T-cell (primary cell): ENCODE measurements at regions not wholly inside any gene's neighbourhood (a gene's known extent, or its start where the extent isn't known, plus 50 kb on each side); places are given as distances from the start of the nearest gene placed in this dataset.
A peak's percentile ranks its signal among the peaks of the same experiment; 100 is the strongest.

Experiments
- ATAC-seq, 4 experiments: fragments of 200-7000 bp in 3 of 4; fragments of 150-1000 bp in 1 of 4; cut with Tn5 transposase; replicated peaks in 1 of 4; 1 replicate in 3 of 4; 2 replicates in 1 of 4; pipeline ENCODE4 v1.10.0; 2021; ENCODE audit warnings: moderate library complexity in 3 of 4, mild to moderate bottlenecking in 2 of 4, moderate number of reproducible peaks in 1 of 4
- CTCF ChIA-PET, 2 donors: fragments of 300-600 bp; sonication (Branson Sonifier 250); formaldehyde crosslinking; loops; one replicate each; lab custom pipeline; 2022; ENCODE audit warnings: antibody characterized with exemption in 2 of 2; lab: Charles Lee
- POLR2A ChIA-PET, 2 donors: fragments of 300-600 bp; sonication (Branson Sonifier 250); formaldehyde crosslinking; loops; one replicate each; lab custom pipeline; 2022; ENCODE audit warnings: antibody characterized with exemption in 2 of 2; lab: Charles Lee
- DNase-seq, 35 experiments: peaks; one replicate each; pipeline versions ENCODE4 v3.0.0 to v3.0.0-alpha.2; 2013 to 2023
- H3K27ac ChIP-seq: one replicate; pipeline ENCODE4 v1.5.1; 2013; ENCODE audit warnings: low read length
- H3K27me3 ChIP-seq, 2 experiments: replicated peaks in 1 of 2; 1 replicate in 1 of 2; 2 replicates in 1 of 2; pipeline versions ENCODE4 v1.6.1 to v1.7.0; 2013; ENCODE audit warnings: low read length in 1 of 2, mixed read lengths in 1 of 2; ENCODE audit not compliant: control insufficient read depth in 2 of 2, insufficient read depth in 2 of 2; ENCODE audit errors: extremely low read depth in 1 of 2
- H3K36me3 ChIP-seq, 2 donors: 1 replicate in 1 of 2; 2 replicates in 1 of 2; pipeline versions ENCODE4 v1.6.1 to v1.7.0; 2013; ENCODE audit warnings: low read length in 1 of 2; ENCODE audit not compliant: control insufficient read depth in 2 of 2, insufficient read depth in 1 of 2; ENCODE audit errors: extremely low read depth in 1 of 2
- H3K4me1 ChIP-seq, 2 experiments: 1 replicate in 1 of 2; 2 replicates in 1 of 2; pipeline versions ENCODE4 v1.6.1 to v1.7.0; 2013; ENCODE audit warnings: low read length in 2 of 2, mixed read lengths in 1 of 2; ENCODE audit not compliant: insufficient read depth in 2 of 2, control insufficient read depth in 1 of 2; ENCODE audit errors: extremely low read depth in 1 of 2
- H3K4me3 ChIP-seq, 2 donors: 1 replicate in 1 of 2; 2 replicates in 1 of 2; pipeline versions ENCODE4 v1.5.1 to v1.7.0; 2013; ENCODE audit warnings: mild to moderate bottlenecking in 2 of 2, low read length in 1 of 2, moderate library complexity in 1 of 2; ENCODE audit not compliant: control insufficient read depth in 1 of 2; ENCODE audit errors: extremely low read depth in 1 of 2
- H3K9me3 ChIP-seq: 2 replicates; pipeline ENCODE4 v1.7.0; 2013
- H3K27ac Mint-ChIP-seq, 2 donors: one replicate each; pipeline ENCODE4 v1.8.0; 2020 to 2021; ENCODE audit warnings: mild to moderate bottlenecking in 2 of 2, mixed read lengths in 2 of 2
- H3K27me3 Mint-ChIP-seq, 2 donors: one replicate each; pipeline ENCODE4 v1.8.0; 2021 to 2022; ENCODE audit warnings: mixed read lengths in 2 of 2
- H3K36me3 Mint-ChIP-seq: one replicate; pipeline ENCODE4 v1.8.0; 2021; ENCODE audit warnings: mixed read lengths
- H3K4me1 Mint-ChIP-seq, 3 donors: one replicate each; pipeline ENCODE4 v1.8.0; 2020 to 2022; ENCODE audit warnings: mixed read lengths in 3 of 3, mild to moderate bottlenecking in 1 of 3
- H3K4me3 Mint-ChIP-seq, 3 donors: one replicate each; pipeline ENCODE4 v1.8.0; 2020 to 2022; ENCODE audit warnings: mild to moderate bottlenecking in 3 of 3, mixed read lengths in 3 of 3, moderate library complexity in 3 of 3
- H3K9me3 Mint-ChIP-seq, 3 donors: one replicate each; pipeline ENCODE4 v1.8.0; 2020 to 2022; ENCODE audit warnings: mixed read lengths in 3 of 3
- WGBS: methylation state at CpG from one replicate; pipeline ENCODE4 v1.1.5; 2013; ENCODE audit warnings: missing lambda C conversion rate; ENCODE audit not compliant: insufficient coverage; 5-methylcytosine and 5-hydroxymethylcytosine counted together

DNA sequence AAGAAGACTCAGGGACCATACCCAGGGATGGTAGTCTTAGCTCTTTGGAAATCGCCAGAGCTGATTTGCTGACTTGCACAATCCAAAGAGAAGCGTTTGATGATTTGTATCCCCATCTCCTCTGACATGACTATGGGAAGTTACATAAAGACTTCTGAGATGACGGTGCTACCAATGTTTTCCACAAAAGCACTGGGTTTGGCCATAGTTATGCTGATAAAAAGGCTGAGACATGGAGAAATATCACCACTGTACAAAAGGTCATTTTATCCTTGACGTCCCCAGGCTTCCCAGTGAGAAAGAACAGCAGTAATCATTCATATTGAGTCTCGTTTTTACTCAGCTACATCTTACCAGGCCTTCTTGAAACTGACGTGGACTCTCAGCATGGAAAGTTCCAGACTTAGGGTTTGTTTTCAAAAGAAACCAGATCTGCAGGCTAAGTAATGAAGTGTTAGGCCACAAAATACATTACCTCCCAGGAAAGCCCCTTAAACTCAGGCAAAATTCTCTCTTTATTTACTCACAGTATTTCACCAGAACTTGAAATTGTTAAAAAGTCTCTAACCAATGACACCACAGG lies 370.3 kb upstream of the JARID2 start:
- ChIA-PET CTCF (interaction anchor here (0.5 to 0.6 kb wide), 2 partner anchors 13 to 519 kb away, joined by 3 read pairs; no protein-coding TSS in a partner anchor), POLR2A (no interaction called here)
- Histone ChIP-seq H3K27ac (no peak overlapping the region), H3K27me3 (no peaks in the 10 kb centered on the region), H3K36me3 (no peaks in the 10 kb centered on the region), H3K4me3 (no peak overlapping the region), H3K9me3 (no peaks in the 10 kb centered on the region), H3K4me1 (peaks cover 15% of the 10 kb centered on the region in 2 experiments)
- DNase-seq (no peak), ATAC-seq (no peak)
- Mint-ChIP-seq H3K4me1 (peaks cover 34 to 39% (median 35%) of the 10 kb centered on the region in 3 donors), H3K4me3 (no peak overlapping the region), H3K36me3 (no peaks in the 10 kb centered on the region), H3K9me3 (no peaks in the 10 kb centered on the region), H3K27ac (peak overlapping the region; percentile 53), H3K27me3 (no peaks in the 10 kb centered on the region)
- WGBS: 20% methylated on average over 1 of the region's 6 CpGs

DNA sequence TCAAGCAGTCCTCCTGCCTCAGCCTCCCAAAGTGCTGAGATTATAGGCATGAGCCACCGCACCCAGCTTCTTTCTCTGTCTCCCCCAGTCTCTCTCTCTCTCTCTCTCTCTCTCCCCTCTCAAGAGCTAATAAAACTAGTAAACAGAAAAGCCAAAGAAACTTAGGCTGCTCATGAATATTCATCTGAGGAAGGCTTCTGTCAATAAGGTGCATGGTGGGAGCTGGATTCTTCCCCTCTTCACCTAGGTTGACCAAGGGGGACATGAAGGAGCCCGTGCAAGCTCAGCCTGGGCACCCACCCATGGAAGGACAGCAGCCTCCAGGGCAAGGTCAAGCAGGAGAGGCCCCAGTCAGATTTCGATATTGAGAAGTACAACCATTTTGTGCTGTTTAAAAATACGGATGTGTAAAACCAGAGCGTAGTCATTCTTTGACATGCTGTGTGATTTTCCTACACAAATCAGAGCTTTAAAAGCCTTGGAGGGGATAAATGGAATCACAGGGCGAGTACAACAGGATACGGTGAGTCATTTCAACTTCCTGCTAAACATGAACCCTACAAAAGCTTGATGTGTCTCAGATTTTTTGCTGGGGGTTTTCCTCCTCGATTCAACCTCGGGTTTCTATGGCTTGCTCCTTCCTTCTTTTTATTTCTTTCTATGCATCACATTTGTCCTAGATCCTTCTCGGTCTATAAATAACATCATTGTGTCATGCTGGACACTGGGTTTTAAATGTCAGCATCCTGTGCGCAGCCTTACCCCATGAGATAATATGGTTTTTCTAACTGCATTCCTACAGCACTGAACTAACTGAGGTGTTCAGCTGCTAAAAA lies 368.9 kb upstream of the JARID2 start:
- Histone ChIP-seq H3K4me1 (peaks cover 15% of the 10 kb centered on the region in 2 experiments), H3K36me3 (no peaks in the 10 kb centered on the region), H3K27ac (peak overlapping the region; percentile 47), H3K9me3 (no peaks in the 10 kb centered on the region), H3K27me3 (no peaks in the 10 kb centered on the region), H3K4me3 (no peak overlapping the region)
- WGBS: 0% methylated on average over 3 of the region's 11 CpGs
- Mint-ChIP-seq H3K4me1 (peaks cover 34 to 39% (median 35%) of the 10 kb centered on the region in 3 donors), H3K36me3 (no peaks in the 10 kb centered on the region), H3K9me3 (no peaks in the 10 kb centered on the region), H3K4me3 (peak overlapping the region; percentile 57 to 67 (median 61)), H3K27ac (peak overlapping the region; percentile 87 to 88), H3K27me3 (no peaks in the 10 kb centered on the region)
- ChIA-PET CTCF (interaction anchor here in 1 of 2 donors (0.6 kb wide), 1 partner anchor 20 kb away, joined by 3 read pairs; no protein-coding TSS in a partner anchor), POLR2A (no interaction called here)
- DNase-seq: peak in 19 of 35 experiments; percentile 2 to 72 (median 13)
- ATAC-seq: peak; percentile 82 to 96 (median 92)

DNA sequence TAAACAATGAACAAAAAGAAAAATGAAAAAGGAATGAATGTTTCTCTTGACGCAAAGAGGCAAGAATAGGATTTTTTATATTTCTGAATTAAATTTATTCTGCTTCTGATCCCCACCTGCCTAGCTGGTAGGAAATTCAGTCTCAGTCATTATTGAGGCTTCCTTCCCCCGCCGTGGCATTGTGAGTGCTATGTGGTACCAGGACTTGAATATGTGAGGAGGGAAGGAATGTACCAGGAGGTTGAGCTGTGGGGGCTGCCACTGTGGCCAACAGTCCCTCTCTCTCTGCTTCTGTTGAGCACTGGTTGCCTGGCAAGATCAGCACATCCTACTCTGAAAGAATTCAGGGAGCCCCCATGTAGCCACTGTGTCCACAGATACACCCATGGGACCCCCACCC lies 368.1 kb upstream of the JARID2 start:
- Histone ChIP-seq H3K36me3 (no peaks in the 10 kb centered on the region), H3K4me3 (no peak overlapping the region), H3K27me3 (no peaks in the 10 kb centered on the region), H3K9me3 (no peaks in the 10 kb centered on the region), H3K27ac (no peak overlapping the region), H3K4me1 (peaks cover 15% of the 10 kb centered on the region in 2 experiments)
- peaks cover 31 to 38% (median 33%) of the 10 kb centered on the region in 3 donors for H3K4me1 Mint-ChIP-seq
- DNase-seq (no peak), ATAC-seq (no peak)
- H3K9me3 Mint-ChIP-seq: no peaks in the 10 kb centered on the region
- peak overlapping the region in 1 of 3 donors; percentile 67 for H3K4me3 Mint-ChIP-seq
- POLR2A ChIA-PET: no interaction called here
- WGBS: no CpG with 5 or more reads among the region's 3 CpGs
- no peaks in the 10 kb centered on the region for H3K36me3 Mint-ChIP-seq
- no peaks in the 10 kb centered on the region for H3K27me3 Mint-ChIP-seq
- peak overlapping the region; percentile 87 to 88 for H3K27ac Mint-ChIP-seq
- CTCF ChIA-PET: interaction anchor here in 1 of 2 donors (0.6 kb wide), 1 partner anchor 424 kb away, joined by 3 read pairs; no protein-coding TSS in a partner anchor

DNA sequence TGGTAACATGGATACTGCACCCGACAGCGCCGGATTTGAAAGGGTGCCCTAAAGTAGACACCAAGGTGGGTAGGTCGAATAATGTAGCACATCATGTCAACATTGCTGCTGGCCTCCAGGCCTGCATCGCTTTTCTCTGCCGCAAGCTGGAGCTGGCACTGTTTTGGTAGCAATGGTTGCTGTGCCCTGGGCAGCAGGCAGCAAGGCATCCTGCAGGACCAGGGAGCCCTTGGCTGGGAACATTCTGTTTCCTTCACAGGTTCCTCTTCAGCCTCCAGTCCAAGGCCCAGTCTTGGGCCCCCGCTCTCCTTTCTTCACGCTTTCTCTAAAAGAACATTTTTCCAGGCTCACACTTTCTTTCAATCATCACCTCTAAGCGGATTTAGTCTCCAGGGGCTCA lies 365.8 kb upstream of the JARID2 start:
- no peak overlapping the region for H3K27ac ChIP-seq
- no peaks in the 10 kb centered on the region for H3K36me3 ChIP-seq
- Mint-ChIP-seq H3K36me3 (no peaks in the 10 kb centered on the region), H3K27ac (no peak overlapping the region), H3K4me1 (peaks cover 26 to 31% (median 28%) of the 10 kb centered on the region in 3 donors), H3K27me3 (no peaks in the 10 kb centered on the region), H3K9me3 (no peaks in the 10 kb centered on the region), H3K4me3 (no peak overlapping the region)
- WGBS: over 99% methylated on average over 9 of the region's 9 CpGs
- POLR2A ChIA-PET: no interaction called here
- H3K4me3 ChIP-seq: no peak overlapping the region
- DNase-seq (no peak), ATAC-seq (no peak)
- peaks cover 15% of the 10 kb centered on the region in 2 experiments for H3K4me1 ChIP-seq
- no peaks in the 10 kb centered on the region for H3K27me3 ChIP-seq
- no peaks in the 10 kb centered on the region for H3K9me3 ChIP-seq
- CTCF ChIA-PET: no interaction called here

DNA sequence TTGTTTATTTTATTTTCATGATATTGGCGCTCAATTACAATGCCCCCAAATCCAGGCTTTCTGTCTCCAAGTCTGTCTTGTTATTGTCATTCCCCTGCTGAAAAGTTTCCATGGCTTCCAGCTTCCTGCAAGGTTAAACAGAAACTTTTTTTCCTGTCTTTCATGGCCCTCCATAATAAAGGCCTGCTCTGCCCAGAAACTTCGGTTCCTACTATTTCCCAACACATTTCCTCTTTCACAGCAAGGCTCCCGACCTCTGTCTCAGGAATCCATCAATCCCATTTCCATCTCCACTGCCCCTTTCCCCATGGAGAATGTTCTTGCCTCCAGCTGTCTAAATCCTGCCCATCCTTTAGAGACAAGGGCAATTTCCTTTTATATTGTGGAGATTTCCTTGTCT lies 365.2 kb upstream of the JARID2 start:
- 93% methylated on average over 2 of the region's 3 CpGs for WGBS
- Mint-ChIP-seq H3K4me3 (no peak overlapping the region), H3K27ac (no peak overlapping the region), H3K4me1 (peaks cover 23 to 26% (median 25%) of the 10 kb centered on the region in 3 donors), H3K36me3 (no peaks in the 10 kb centered on the region), H3K9me3 (no peaks in the 10 kb centered on the region), H3K27me3 (no peaks in the 10 kb centered on the region)
- CTCF ChIA-PET: no interaction called here
- Histone ChIP-seq H3K27ac (no peak overlapping the region), H3K27me3 (no peaks in the 10 kb centered on the region), H3K9me3 (no peaks in the 10 kb centered on the region), H3K36me3 (no peaks in the 10 kb centered on the region), H3K4me1 (peaks cover 15% of the 10 kb centered on the region in 2 experiments), H3K4me3 (no peak overlapping the region)
- DNase-seq (no peak), ATAC-seq (no peak)
- POLR2A ChIA-PET: no interaction called here

DNA sequence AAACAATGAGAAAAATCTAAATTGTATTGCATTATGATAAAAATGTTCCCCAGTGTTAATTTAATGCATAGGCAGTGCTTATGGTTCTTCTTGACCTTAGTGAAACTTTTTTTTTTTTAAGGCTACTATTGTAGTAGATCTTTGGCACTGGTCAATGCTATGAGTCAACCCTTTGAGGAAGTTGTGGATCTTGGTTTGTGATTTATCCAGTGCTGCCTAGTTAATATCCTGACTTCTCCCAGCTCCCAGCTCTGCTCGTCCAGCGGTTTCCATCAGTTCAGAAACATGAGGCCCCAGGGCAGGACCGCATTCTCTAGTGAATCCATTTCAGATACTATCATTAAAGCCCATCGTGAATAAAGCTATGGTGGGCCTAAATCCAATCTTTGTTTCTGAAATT lies 364.5 kb upstream of the JARID2 start:
- Histone ChIP-seq H3K4me1 (peaks cover 15% of the 10 kb centered on the region in 2 experiments), H3K27me3 (no peaks in the 10 kb centered on the region), H3K9me3 (no peaks in the 10 kb centered on the region), H3K27ac (no peak overlapping the region), H3K36me3 (no peaks in the 10 kb centered on the region), H3K4me3 (no peak overlapping the region)
- Mint-ChIP-seq H3K36me3 (no peaks in the 10 kb centered on the region), H3K9me3 (no peaks in the 10 kb centered on the region), H3K4me1 (peaks cover 16 to 19% (median 18%) of the 10 kb centered on the region in 3 donors), H3K4me3 (no peak overlapping the region), H3K27me3 (no peaks in the 10 kb centered on the region), H3K27ac (no peak overlapping the region)
- DNase-seq (no peak), ATAC-seq (no peak)
- ChIA-PET CTCF (no interaction called here), POLR2A (interaction anchor here in 1 of 2 donors (0.7 kb wide), 1 partner anchor 1327 kb away, joined by 3 read pairs; no protein-coding TSS in a partner anchor)
- WGBS: no CpG with 5 or more reads among the region's 4 CpGs
